OCI-LY7 (cell line): ENCODE measurements at regions not wholly inside any gene's neighbourhood (a gene's known extent, or its start where the extent isn't known, plus 50 kb on each side); places are given as distances from the start of the nearest gene placed in this dataset.
A peak's percentile ranks its signal among the peaks of the same experiment; 100 is the strongest.
"Not testable (repeated sequence)": the region's sequence is repeated elsewhere in the genome, so short reads cannot be mapped to it uniquely, and the experiment has no call there.

Experiments used
- BruUV-seq: library from RNA; stranded (reverse); fragments of 400-500 nt; replicated peaks from 2 replicates; lab custom pipeline; 2021; lab: Mats Ljungman, UMichigan
- CTCF ChIA-PET: fragments of 300-600 bp; sonication (Branson Sonifier 250); formaldehyde crosslinking; loops from one replicate; lab custom pipeline; 2022; ENCODE audit warnings: antibody characterized with exemption; ENCODE audit not compliant: unreplicated experiment; lab: Charles Lee
- POLR2A ChIA-PET: fragments of 300-600 bp; sonication (Branson Sonifier 250); formaldehyde crosslinking; loops from one replicate; lab custom pipeline; 2022; ENCODE audit warnings: antibody characterized with exemption; lab: Charles Lee
- DNase-seq: peaks from one replicate; pipeline ENCODE4 v3.0.0-alpha.2; 2015; ENCODE audit warnings: low spot score
- H2AFZ ChIP-seq: fragments of 200-600 bp; sonication (generic), shearing (Covaris generic); 2 replicates; pipeline ENCODE4 v1.6.1; 2014; ENCODE audit warnings: mild to moderate bottlenecking, antibody characterized with exemption, low read length, moderate library complexity
- H3K27ac ChIP-seq: fragments of 200-600 bp; sonication (generic); 2 replicates; pipeline ENCODE4 v1.5.1; 2014; ENCODE audit warnings: mixed run types, low read depth, mild to moderate bottlenecking, moderate library complexity, low read length, inconsistent platforms; ENCODE audit not compliant: poor library complexity, severe bottlenecking
- H3K36me3 ChIP-seq: fragments of 200-600 bp; sonication (generic); 2 replicates; pipeline ENCODE4 v1.6.1; 2014; ENCODE audit warnings: mild to moderate bottlenecking, antibody characterized with exemption, low read length, moderate library complexity, mixed read lengths; ENCODE audit not compliant: insufficient read depth
- H3K4me1 ChIP-seq: fragments of 200-600 bp; sonication (generic); 2 replicates; pipeline ENCODE4 v1.5.1; 2014; ENCODE audit warnings: mild to moderate bottlenecking, low read length; ENCODE audit not compliant: insufficient read depth, poor library complexity, severe bottlenecking
- H3K4me2 ChIP-seq: fragments of 200-600 bp; sonication (generic); 2 replicates; pipeline ENCODE4 v1.6.1; 2014; ENCODE audit warnings: mild to moderate bottlenecking, low read length
- H3K4me3 ChIP-seq: fragments of 200-600 bp; sonication (generic); 2 replicates; pipeline ENCODE4 v1.5.1; 2014; ENCODE audit warnings: mild to moderate bottlenecking, low read depth, low read length; ENCODE audit not compliant: poor library complexity, severe bottlenecking
- H3K79me2 ChIP-seq: fragments of 200-600 bp; sonication (generic); 2 replicates; pipeline ENCODE4 v1.6.1; 2016; ENCODE audit warnings: low read depth, mild to moderate bottlenecking, low read length, moderate library complexity, mixed read lengths; ENCODE audit not compliant: insufficient read depth
- H3K9me2 ChIP-seq: fragments of 200-600 bp; sonication (generic); 2 replicates; pipeline ENCODE4 v1.6.1; 2016; ENCODE audit warnings: mild to moderate bottlenecking, low read length, mixed read lengths; ENCODE audit not compliant: insufficient read depth
- H3K9me3 ChIP-seq: fragments of 200-600 bp; sonication (generic); 2 replicates; pipeline ENCODE4 v1.6.1; 2014; ENCODE audit warnings: mild to moderate bottlenecking, mixed run types, low read length, mixed read lengths
- H4K20me1 ChIP-seq: fragments of 200-600 bp; sonication (generic); 2 replicates; pipeline ENCODE4 v1.6.1; 2014; ENCODE audit warnings: mild to moderate bottlenecking, antibody characterized with exemption, low read length, moderate library complexity, mixed read lengths; ENCODE audit not compliant: insufficient read depth
- EZH2phosphoT487 ChIP-seq: fragments of 200-600 bp; sonication (generic); IDR thresholded peaks from 2 replicates; pipeline ENCODE4 v1.6.1; 2018; ENCODE audit warnings: low read depth, borderline replicate concordance, mild to moderate bottlenecking, mixed run types, antibody characterized with exemption, low read length, moderate library complexity, mixed read lengths
- intact Hi-C: fragments of 100-400 bp; cut with micrococcal nuclease; formaldehyde crosslinking; loops from one replicate; pipeline ENCODE4 v1.10.0; 2022; ENCODE audit not compliant: unreplicated experiment
- TF ChIP-seq, protein P1 (sequence below): fragments of 200-600 bp; sonication (generic); conservative IDR thresholded peaks from 2 replicates; pipeline ENCODE4 v1.5.1; 2014; ENCODE audit warnings: mild to moderate bottlenecking, antibody characterized with exemption, low read length, moderate library complexity, mixed read lengths

DNA sequence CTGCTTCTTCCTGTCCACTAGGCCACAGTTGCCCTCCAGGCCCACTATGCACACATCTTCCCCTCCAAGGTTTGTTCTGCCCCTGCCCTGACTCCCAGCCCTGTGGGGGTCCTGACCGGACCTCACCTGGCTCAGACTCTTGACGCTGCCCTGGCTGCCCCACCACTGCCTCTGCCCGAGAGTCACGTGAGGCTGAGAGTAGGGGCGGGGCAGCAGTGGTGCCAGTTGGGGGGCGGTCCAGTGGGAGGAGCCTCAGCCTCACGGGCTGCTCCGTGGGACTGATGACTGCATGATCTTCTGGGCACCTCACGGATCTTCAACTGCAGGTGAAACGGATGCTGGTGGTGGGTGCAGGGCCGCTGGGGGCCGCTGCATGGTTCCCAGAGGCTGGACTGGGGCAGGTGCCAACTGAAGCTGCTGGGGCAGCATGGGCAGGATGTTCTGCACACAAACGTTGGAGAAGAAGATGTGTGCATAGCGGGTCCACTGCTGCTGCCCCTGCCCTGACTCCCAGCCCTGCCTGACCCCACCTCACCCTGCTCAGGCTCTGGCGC lies 77.6 kb downstream of the HHIPL2 start:
- H4K20me1 ChIP-seq, H3K36me3 ChIP-seq, H3K27ac ChIP-seq, H3K9me2 ChIP-seq, POLR2A ChIA-PET, H2AFZ ChIP-seq, CTCF ChIA-PET, H3K4me1 ChIP-seq, BruUV-seq, H3K9me3 ChIP-seq, DNase-seq, H3K4me2 ChIP-seq, intact Hi-C loops, H3K79me2 ChIP-seq, H3K4me3 ChIP-seq: not testable (repeated sequence)

DNA sequence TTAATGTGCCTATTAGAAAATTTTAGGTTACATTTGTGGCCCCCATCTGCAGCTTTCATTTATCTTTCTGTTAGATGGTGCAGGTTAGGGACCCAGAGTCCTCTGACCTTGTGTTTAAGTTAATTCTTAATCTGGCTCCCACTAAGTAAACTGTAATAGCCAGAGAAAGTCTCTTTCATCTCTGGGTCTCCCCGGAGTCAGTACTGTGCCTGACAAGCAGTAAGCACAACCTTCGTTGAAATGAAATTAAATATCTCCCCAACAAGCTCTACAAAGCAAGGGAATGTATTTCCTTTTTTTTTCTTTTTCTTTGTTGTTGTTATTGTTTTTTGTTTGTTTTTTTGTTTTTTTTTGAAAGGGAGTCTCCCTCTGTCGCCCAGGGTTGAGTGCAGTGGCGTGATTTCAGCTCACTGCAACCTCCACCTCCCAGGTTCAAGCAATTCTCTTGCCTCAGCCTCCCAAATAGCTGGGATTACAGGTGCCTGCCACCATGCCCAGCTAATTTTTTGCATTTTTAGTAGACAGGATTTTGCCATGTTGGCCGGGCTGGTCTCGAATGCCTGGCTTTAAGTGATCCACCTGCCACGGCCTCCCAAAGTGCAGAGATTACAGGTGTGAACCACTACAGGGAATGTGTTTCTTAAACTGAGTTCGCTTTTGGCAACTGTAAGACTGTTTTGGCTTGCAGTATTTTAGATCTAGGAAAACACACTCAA lies 81.6 kb downstream of the HHIPL2 start:
- CTCF ChIA-PET: interaction anchor here (1.4 kb wide), 1 partner anchor 11 kb away, joined by 3 read pairs; no protein-coding TSS in a partner anchor
- no TSS peak for BruUV-seq
- H3K27ac ChIP-seq: no peak overlapping the region
- H3K4me3 ChIP-seq: no peak overlapping the region
- H3K36me3 ChIP-seq: no peaks in the 10 kb centered on the region
- H3K4me2 ChIP-seq: no peak overlapping the region
- intact Hi-C loops: loop anchor here (10.0 kb wide), 1 partner anchor 248 kb away; the partner anchor contains the start of genes AIDA and BROX
- no peaks in the 10 kb centered on the region for H3K79me2 ChIP-seq
- no peaks in the 10 kb centered on the region for H3K9me2 ChIP-seq
- no peak for DNase-seq
- H3K4me1 ChIP-seq: peaks cover 5% of the 10 kb centered on the region
- POLR2A ChIA-PET: no interaction called here
- no peak overlapping the region for H2AFZ ChIP-seq
- H4K20me1 ChIP-seq: no peaks in the 10 kb centered on the region
- no peak for TF ChIP-seq EZH2phosphoT487
- TF ChIP-seq, protein P1, sequence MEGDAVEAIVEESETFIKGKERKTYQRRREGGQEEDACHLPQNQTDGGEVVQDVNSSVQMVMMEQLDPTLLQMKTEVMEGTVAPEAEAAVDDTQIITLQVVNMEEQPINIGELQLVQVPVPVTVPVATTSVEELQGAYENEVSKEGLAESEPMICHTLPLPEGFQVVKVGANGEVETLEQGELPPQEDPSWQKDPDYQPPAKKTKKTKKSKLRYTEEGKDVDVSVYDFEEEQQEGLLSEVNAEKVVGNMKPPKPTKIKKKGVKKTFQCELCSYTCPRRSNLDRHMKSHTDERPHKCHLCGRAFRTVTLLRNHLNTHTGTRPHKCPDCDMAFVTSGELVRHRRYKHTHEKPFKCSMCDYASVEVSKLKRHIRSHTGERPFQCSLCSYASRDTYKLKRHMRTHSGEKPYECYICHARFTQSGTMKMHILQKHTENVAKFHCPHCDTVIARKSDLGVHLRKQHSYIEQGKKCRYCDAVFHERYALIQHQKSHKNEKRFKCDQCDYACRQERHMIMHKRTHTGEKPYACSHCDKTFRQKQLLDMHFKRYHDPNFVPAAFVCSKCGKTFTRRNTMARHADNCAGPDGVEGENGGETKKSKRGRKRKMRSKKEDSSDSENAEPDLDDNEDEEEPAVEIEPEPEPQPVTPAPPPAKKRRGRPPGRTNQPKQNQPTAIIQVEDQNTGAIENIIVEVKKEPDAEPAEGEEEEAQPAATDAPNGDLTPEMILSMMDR: no peak
- H3K9me3 ChIP-seq: no peaks in the 10 kb centered on the region

DNA sequence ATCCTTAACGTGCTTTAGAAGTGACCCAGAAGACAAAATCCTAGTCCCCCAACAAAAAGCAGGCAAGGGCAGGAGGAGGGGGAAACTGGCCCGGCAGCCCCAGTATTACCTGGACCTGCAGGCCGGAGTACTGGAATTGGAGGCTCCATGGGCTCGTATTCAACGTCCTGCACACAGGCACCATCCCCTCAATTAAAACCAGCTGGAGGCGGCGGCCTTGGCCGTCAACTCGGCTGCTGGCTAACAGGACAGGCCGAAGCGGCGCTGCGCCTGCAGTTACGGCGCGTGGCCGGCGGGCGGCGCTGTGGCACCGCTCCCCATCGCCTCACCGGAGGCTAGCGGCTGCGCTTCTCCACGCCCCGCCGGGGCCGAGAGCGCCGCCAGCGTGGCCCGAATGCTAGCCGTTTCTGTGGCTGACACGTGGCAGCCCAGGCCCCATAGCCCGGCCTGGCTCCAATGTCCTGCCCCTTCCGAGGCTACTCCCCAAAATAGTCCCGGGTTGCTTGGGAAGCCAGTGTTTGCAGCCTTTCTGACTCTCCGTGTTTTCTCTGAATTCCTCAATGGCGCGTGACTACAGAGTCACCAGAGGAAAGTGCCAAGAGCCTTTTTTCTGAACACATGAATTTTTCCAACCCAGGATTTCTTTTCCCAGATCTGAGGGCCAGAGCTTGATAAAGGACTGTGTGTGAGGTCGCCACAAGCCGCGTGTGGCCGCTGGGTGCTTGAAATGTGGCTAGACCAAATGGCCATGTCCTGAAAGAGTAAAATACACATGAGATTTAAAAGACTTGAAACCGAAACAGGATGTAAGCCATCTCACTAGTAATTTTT lies 82.5 kb downstream of the HHIPL2 start:
- BruUV-seq: no TSS peak
- ChIA-PET CTCF (interaction anchor here (1.4 kb wide), 1 partner anchor 10 kb away, joined by 3 read pairs; no protein-coding TSS in a partner anchor), POLR2A (no interaction called here)
- peak; percentile 81 for DNase-seq
- intact Hi-C loops: loop anchor here (1.0 to 10.0 kb wide), 3 partner anchors 169 to 616 kb away; partner anchors contain the start of genes AIDA and BROX
- H3K4me1 ChIP-seq: peaks cover 5% of the 10 kb centered on the region
- H3K4me2 ChIP-seq: peak overlapping the region; percentile 59
- peak overlapping the region; percentile 33 for H3K4me3 ChIP-seq
- no peaks in the 10 kb centered on the region for H3K36me3 ChIP-seq
- peak overlapping the region; percentile 92 for H2AFZ ChIP-seq
- H3K79me2 ChIP-seq: no peaks in the 10 kb centered on the region
- H4K20me1 ChIP-seq: no peaks in the 10 kb centered on the region
- TF ChIP-seq, protein P1: peak; percentile 95
- TF ChIP-seq EZH2phosphoT487: no peak
- H3K9me3 ChIP-seq: no peaks in the 10 kb centered on the region
- no peak overlapping the region for H3K27ac ChIP-seq
- no peaks in the 10 kb centered on the region for H3K9me2 ChIP-seq
